ENCODE measurements at regions not wholly inside any gene's neighbourhood (a gene's known extent, or its start where the extent isn't known, plus 50 kb on each side); places are given as distances from the start of the nearest gene placed in this dataset.

GRCh38 chr5:124148574-124148973 is 597.9 kb downstream of the ZNF608 start:
- Histone ChIP-seq H3K23ac (ENCODE audit: insufficient read length) (no peak overlapping the region), H3K14ac (ENCODE audit: insufficient read length) (no peak overlapping the region), H3K36me3 (ENCODE audit: control insufficient read depth in 2 of 4, insufficient read depth in 4 of 4, low read length in 3 of 4) (no peaks in the 10 kb centered on the region; a peak in 1 of 8 replicates), H4K8ac (ENCODE audit: extremely low read depth, insufficient read depth, low read length) (no peak overlapping the region), H3K9ac (replicated peaks in 1 of 4; ENCODE audit: extremely low read depth in 1 of 4, low read depth in 3 of 4, low read length in 3 of 4) (no peak overlapping the region), H3K4me2 (ENCODE audit: insufficient read depth in 1 of 2, low read depth in 2 of 2, low read length in 2 of 2) (no peak overlapping the region), H4K5ac (ENCODE audit: insufficient read length, low read depth, low read length) (no peak overlapping the region), H2BK120ac (replicated peaks; ENCODE audit: low read depth, low read length) (no peak overlapping the region), H3K4ac (replicated peaks; ENCODE audit: insufficient read length, low read depth, low read length) (no peak overlapping the region), H3K79me1 (ENCODE audit: low read depth, low read length) (no peaks in the 10 kb centered on the region), H2BK5ac (ENCODE audit: low read depth, low read length) (no peak overlapping the region), H3K79me2 (ENCODE audit: control insufficient read depth in 1 of 2, insufficient read depth in 2 of 2, low read length in 2 of 2) (no peaks in the 10 kb centered on the region), H3K27me3 (replicated peaks in 1 of 4; ENCODE audit: control insufficient read depth in 3 of 4, extremely low read depth in 1 of 4, insufficient read depth in 3 of 4, low read length in 3 of 4) (no peaks in the 10 kb centered on the region), H2BK20ac (ENCODE audit: low read length) (no peak overlapping the region), H3K18ac (ENCODE audit: extremely low read depth, low read length) (no peak overlapping the region), H4K91ac (replicated peaks; ENCODE audit: insufficient read length, low read length) (no peak overlapping the region), H3K27ac (ENCODE audit: low read depth, low read length) (no peak overlapping the region), H2AFZ (ENCODE audit: low read length) (no peak overlapping the region), H3K4me1 (replicated peaks in 1 of 4; ENCODE audit: control insufficient read depth in 3 of 4, insufficient read depth in 4 of 4, low read length in 3 of 4) (no peaks in the 10 kb centered on the region), H4K20me1 (replicated peaks in 1 of 2; ENCODE audit: control insufficient read depth in 1 of 2, insufficient read depth in 2 of 2, low read length in 2 of 2) (no peaks in the 10 kb centered on the region), H3K4me3 (ENCODE audit: extremely low read depth in 1 of 4, insufficient read depth in 2 of 4, low read depth in 3 of 4, low read length in 4 of 4) (no peak overlapping the region), H3K9me3 (ENCODE audit: insufficient read depth in 2 of 2, low read depth in 1 of 2, low read length in 1 of 2) (0 out of 4 replicates have a peak, but pooled peaks cover 0 to 2% of the 10 kb centered on the region in 2 experiments), H3K23me2 (ENCODE audit: low read depth, low read length) (no peaks in the 10 kb centered on the region), H3K56ac (replicated peaks; ENCODE audit: insufficient read length, low read depth, low read length) (no peak overlapping the region), H2BK15ac (ENCODE audit: low read length) (no peak overlapping the region), H2AK5ac (ENCODE audit: low read depth, low read length) (peak overlapping the region; percentile 39; the same call in 1 of the 2 replicates), H2BK12ac (ENCODE audit: low read depth, low read length) (no peak overlapping the region)
- CTCF ChIA-PET (ENCODE audit: partially characterized antibody): interaction anchor here (2.0 kb wide), 1 partner anchor 11 kb away, joined by 5 read pairs; no protein-coding TSS in a partner anchor
- POLR2A ChIA-PET (ENCODE audit: partially characterized antibody): no interaction called here
- TF ChIP-seq CTCF (IDR thresholded peaks at IDR 0.05; ENCODE audit: control extremely low read depth in 1 of 3, insufficient read depth in 1 of 3, low read depth in 1 of 3, low read length in 3 of 3) (no peak), HDAC6 (IDR thresholded peaks at IDR 0.05; ENCODE audit: low read depth, low read length) (no peak), CHD2 (IDR thresholded peaks at IDR 0.05; ENCODE audit: low read length) (no peak), JUN (IDR thresholded peaks at IDR 0.05; ENCODE audit: low read depth, low read length) (no peak), YY1 (IDR thresholded peaks at IDR 0.05; ENCODE audit: low read depth, low read length) (no peak), SIRT6 (IDR thresholded peaks at IDR 0.05; ENCODE audit: low read length) (no peak), CBX5 (IDR thresholded peaks at IDR 0.05; ENCODE audit: low read depth, low read length) (no peak)
- WGBS, 2 experiments (ENCODE audit: extremely low coverage in 1 of 2, insufficient coverage in 1 of 2, insufficient read length in 1 of 2, insufficient replicate concordance in 2 of 2, low coverage in 1 of 2, low lambda C conversion rate in 2 of 2, missing lambda C conversion rate in 1 of 2): 89% methylated on average over 2 of the region's 2 CpGs; no CpG with 5 or more reads in 1 of the 2 experiments
- FAIRE-seq: no peak
- no peak for DNase-seq (ENCODE audit: low read depth in 1 of 2, low spot score in 2 of 2)

Data from H1 (cell line).